ENCODE measurements at regions not wholly inside any gene's neighbourhood (a gene's known extent, or its start where the extent isn't known, plus 50 kb on each side); places are given as distances from the start of the nearest gene placed in this dataset.

GRCh38 chr10:117688358-117688757, 145.8 kb downstream of the EMX2 start:
- TF ChIP-seq POLR2A (IDR thresholded peaks at IDR 0.05; ENCODE audit: low read depth, low read length), result no peak
- no peak for TF ChIP-seq TAF1 (IDR thresholded peaks at IDR 0.05; ENCODE audit: borderline replicate concordance, low read depth, low read length)
